ENCODE measurements at regions not wholly inside any gene's neighbourhood (a gene's known extent, or its start where the extent isn't known, plus 50 kb on each side); places are given as distances from the start of the nearest gene placed in this dataset.
"Not testable (repeated sequence)": the region's sequence is repeated elsewhere in the genome, so short reads cannot be mapped to it uniquely, and the experiment has no call there.

GRCh38 chr5:93359296-93359959, 221.6 kb downstream of the NR2F1-AS1 start:
- no peak for DNase-seq (ENCODE audit: low read depth, low spot score)
- in situ Hi-C loops (cut with HindIII; ENCODE audit: low pct_unique_long_range_greater_than_20kb, low sequenced_read_pairs), result no loop called here

- DNase-seq (ENCODE audit: low read depth, low spot score), result no peak
- in situ Hi-C loops (cut with HindIII; ENCODE audit: low pct_unique_long_range_greater_than_20kb, low sequenced_read_pairs), result no loop called here
Measured at GRCh38 chr5:93358176-93358575, 222.8 kb downstream of the NR2F1-AS1 start.

GRCh38 chr5:93357686-93358085, 223.3 kb downstream of the NR2F1-AS1 start:
- in situ Hi-C loops (cut with HindIII; ENCODE audit: low pct_unique_long_range_greater_than_20kb, low sequenced_read_pairs), result no loop called here
- DNase-seq (ENCODE audit: low read depth, low spot score), result no peak

- DNase-seq (ENCODE audit: low read depth, low spot score), result no peak
- in situ Hi-C loops (cut with HindIII; ENCODE audit: low pct_unique_long_range_greater_than_20kb, low sequenced_read_pairs), result no loop called here
Measured at GRCh38 chr5:93355691-93356090, 225.3 kb downstream of the NR2F1-AS1 start.

- DNase-seq (ENCODE audit: low read depth, low spot score), result no peak
Measured at GRCh38 chr5:93352186-93352585, 228.8 kb downstream of the NR2F1-AS1 start.

GRCh38 chr5:93349613-93350012, 231.4 kb downstream of the NR2F1-AS1 start:
- no peak for DNase-seq (ENCODE audit: low read depth, low spot score)
- in situ Hi-C loops (cut with HindIII; ENCODE audit: low pct_unique_long_range_greater_than_20kb, low sequenced_read_pairs), result no loop called here

More at GRCh38 chr5:93352186-93352585, 228.8 kb downstream of the NR2F1-AS1 start:
- in situ Hi-C loops (cut with HindIII; ENCODE audit: low pct_unique_long_range_greater_than_20kb, low sequenced_read_pairs), result no loop called here

GRCh38 chr5:93348231-93348630, 232.8 kb downstream of the NR2F1-AS1 start:
- in situ Hi-C loops (cut with HindIII; ENCODE audit: low pct_unique_long_range_greater_than_20kb, low sequenced_read_pairs), result no loop called here

GRCh38 chr5:93346850-93347249, 234.2 kb downstream of the NR2F1-AS1 start:
- in situ Hi-C loops (cut with HindIII; ENCODE audit: low pct_unique_long_range_greater_than_20kb, low sequenced_read_pairs); DNase-seq (ENCODE audit: low read depth, low spot score): not testable (repeated sequence)

More at GRCh38 chr5:93348231-93348630, 232.8 kb downstream of the NR2F1-AS1 start:
- DNase-seq (ENCODE audit: low read depth, low spot score), result no peak

- DNase-seq (ENCODE audit: low read depth, low spot score), result no peak
- in situ Hi-C loops (cut with HindIII; ENCODE audit: low pct_unique_long_range_greater_than_20kb, low sequenced_read_pairs), result no loop called here
Measured at GRCh38 chr5:93346301-93346700, 234.7 kb downstream of the NR2F1-AS1 start.

GRCh38 chr5:93343570-93343969, 237.4 kb downstream of the NR2F1-AS1 start:
- DNase-seq (ENCODE audit: low read depth, low spot score), result no peak
- in situ Hi-C loops (cut with HindIII; ENCODE audit: low pct_unique_long_range_greater_than_20kb, low sequenced_read_pairs), result no loop called here

- in situ Hi-C loops (cut with HindIII; ENCODE audit: low pct_unique_long_range_greater_than_20kb, low sequenced_read_pairs), result no loop called here
- no peak for DNase-seq (ENCODE audit: low read depth, low spot score)
Measured at GRCh38 chr5:93342563-93343061, 238.4 kb downstream of the NR2F1-AS1 start.

- no peak for DNase-seq (ENCODE audit: low read depth, low spot score)
- in situ Hi-C loops (cut with HindIII; ENCODE audit: low pct_unique_long_range_greater_than_20kb, low sequenced_read_pairs), result no loop called here
Measured at GRCh38 chr5:93340881-93341280, 240.1 kb downstream of the NR2F1-AS1 start.

- in situ Hi-C loops (cut with HindIII; ENCODE audit: low pct_unique_long_range_greater_than_20kb, low sequenced_read_pairs), result no loop called here
- DNase-seq (ENCODE audit: low read depth, low spot score), result no peak
Measured at GRCh38 chr5:93337138-93337537, 243.9 kb downstream of the NR2F1-AS1 start.

- in situ Hi-C loops (cut with HindIII; ENCODE audit: low pct_unique_long_range_greater_than_20kb, low sequenced_read_pairs), result no loop called here
- no peak for DNase-seq (ENCODE audit: low read depth, low spot score)
Measured at GRCh38 chr5:93336330-93337110, 244.5 kb downstream of the NR2F1-AS1 start.

GRCh38 chr5:93331863-93332262, 249.2 kb downstream of the NR2F1-AS1 start:
- in situ Hi-C loops (cut with HindIII; ENCODE audit: low pct_unique_long_range_greater_than_20kb, low sequenced_read_pairs), result no loop called here
- DNase-seq (ENCODE audit: low read depth, low spot score), result no peak

- no peak for DNase-seq (ENCODE audit: low read depth, low spot score)
- in situ Hi-C loops (cut with HindIII; ENCODE audit: low pct_unique_long_range_greater_than_20kb, low sequenced_read_pairs), result no loop called here
Measured at GRCh38 chr5:93331241-93331640, 249.8 kb downstream of the NR2F1-AS1 start.

GRCh38 chr5:93330506-93330905, 250.5 kb downstream of the NR2F1-AS1 start:
- in situ Hi-C loops (cut with HindIII; ENCODE audit: low pct_unique_long_range_greater_than_20kb, low sequenced_read_pairs), result no loop called here
- no peak for DNase-seq (ENCODE audit: low read depth, low spot score)

GRCh38 chr5:93329756-93330155, 251.3 kb downstream of the NR2F1-AS1 start:
- no peak for DNase-seq (ENCODE audit: low read depth, low spot score)
- in situ Hi-C loops (cut with HindIII; ENCODE audit: low pct_unique_long_range_greater_than_20kb, low sequenced_read_pairs), result no loop called here

GRCh38 chr5:93328833-93329232, 252.2 kb downstream of the NR2F1-AS1 start:
- in situ Hi-C loops (cut with HindIII; ENCODE audit: low pct_unique_long_range_greater_than_20kb, low sequenced_read_pairs), result no loop called here
- no peak for DNase-seq (ENCODE audit: low read depth, low spot score)
